SIG-M5 (cell line): ENCODE measurements at regions not wholly inside any gene's neighbourhood (a gene's known extent, or its start where the extent isn't known, plus 50 kb on each side); places are given as distances from the start of the nearest gene placed in this dataset.

Experiments used
- DNase-seq: peaks from one replicate; lab custom pipeline; 2025; lab: John Stamatoyannopoulos, UW

DNA sequence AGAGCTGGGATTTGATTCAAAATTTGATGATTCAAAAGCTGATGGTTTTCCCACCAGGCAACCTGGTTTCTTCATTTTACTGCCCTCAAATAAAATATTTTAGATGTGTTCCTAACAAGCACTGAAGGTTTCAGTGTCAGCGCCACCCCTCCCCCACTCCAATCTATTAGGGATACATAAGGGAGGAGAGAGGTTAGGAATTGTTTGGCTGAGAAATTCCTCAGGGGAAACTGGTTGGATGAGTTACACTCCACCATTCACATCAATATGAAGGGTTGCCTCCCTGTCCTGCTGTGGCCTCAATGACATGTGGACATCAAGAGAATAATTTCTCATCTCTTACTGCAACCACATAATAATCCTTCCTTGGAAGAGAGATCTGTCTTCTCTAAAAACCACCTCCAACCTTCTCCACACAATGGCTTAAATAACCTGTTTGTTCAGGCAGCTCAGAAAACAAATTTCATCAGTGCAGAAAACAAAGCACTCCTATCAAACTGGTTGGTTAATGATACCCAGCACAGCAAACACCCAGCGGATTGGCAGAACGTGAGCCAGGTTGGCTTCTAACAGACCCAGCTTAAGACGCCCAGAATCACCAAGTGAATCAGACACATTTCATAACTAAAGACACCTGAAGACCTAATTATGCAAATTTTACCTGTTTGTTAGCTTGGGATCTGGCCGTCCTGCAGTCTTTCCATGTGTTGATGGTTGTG, 136.0 kb upstream of the SGK1 start:
- no peak for DNase-seq

- no peak for DNase-seq
These were observed 135.0 kb upstream of the SGK1 start for GRCh38 chr6:134452906-134453305.

GRCh38 chr6:134451529-134451928, 133.6 kb upstream of the SGK1 start:
- DNase-seq: no peak

GRCh38 chr6:134449781-134450180, 131.9 kb upstream of the SGK1 start:
- no peak for DNase-seq

GRCh38 chr6:134449004-134449403, 131.1 kb upstream of the SGK1 start:
- no peak for DNase-seq

GRCh38 chr6:134447883-134448387, 130.0 kb upstream of the SGK1 start:
- no peak for DNase-seq

- DNase-seq: no peak
These were observed 129.5 kb upstream of the SGK1 start for GRCh38 chr6:134447423-134447822.

DNA sequence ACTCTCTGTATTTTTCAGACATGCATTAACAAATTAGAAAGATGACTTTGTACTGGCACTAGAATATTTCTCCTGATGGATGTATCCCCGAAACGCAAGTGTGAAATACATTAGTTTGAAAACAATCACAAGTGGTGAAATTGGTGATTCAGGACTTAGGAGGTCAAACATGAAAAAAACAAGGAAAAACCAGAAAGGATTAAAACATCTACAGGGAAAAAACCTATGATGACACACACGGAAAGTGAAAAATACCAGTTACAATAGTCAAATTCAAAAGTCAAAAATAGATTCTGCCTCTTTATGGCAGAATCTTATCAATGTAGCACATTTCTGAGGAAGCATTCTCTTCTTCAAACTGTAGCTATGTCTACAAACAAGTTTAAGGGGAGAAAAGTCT, 129.0 kb upstream of the SGK1 start:
- DNase-seq: no peak

- DNase-seq: no peak
These were observed 128.4 kb upstream of the SGK1 start for GRCh38 chr6:134446218-134446848.

- no peak for DNase-seq
These were observed 125.1 kb upstream of the SGK1 start for GRCh38 chr6:134443009-134443408.

- DNase-seq: no peak
These were observed 124.2 kb upstream of the SGK1 start for GRCh38 chr6:134442073-134442472.

- no peak for DNase-seq
These were observed 120.9 kb upstream of the SGK1 start for GRCh38 chr6:134438837-134439236.

DNA sequence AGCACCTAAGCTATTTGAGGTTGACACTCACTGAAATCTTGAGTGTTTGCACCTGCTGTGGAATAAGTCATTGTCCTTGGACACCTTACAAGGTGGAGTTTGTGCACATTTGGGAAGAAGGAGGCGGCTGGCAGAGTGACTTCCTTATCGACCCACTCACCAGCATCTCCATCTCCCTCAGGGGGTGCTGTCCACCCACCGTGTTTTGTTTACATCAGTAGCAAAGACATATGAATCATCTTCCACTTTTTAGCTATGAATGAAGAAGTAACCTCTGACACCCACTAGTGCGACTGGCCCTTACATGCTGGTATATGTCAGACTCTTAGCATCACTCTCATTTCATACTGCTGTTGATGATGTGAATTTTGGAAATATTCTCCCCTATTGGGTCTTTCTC, 119.5 kb upstream of the SGK1 start:
- DNase-seq: no peak

- DNase-seq: no peak
These were observed 119.0 kb upstream of the SGK1 start for GRCh38 chr6:134436950-134437349.

DNA sequence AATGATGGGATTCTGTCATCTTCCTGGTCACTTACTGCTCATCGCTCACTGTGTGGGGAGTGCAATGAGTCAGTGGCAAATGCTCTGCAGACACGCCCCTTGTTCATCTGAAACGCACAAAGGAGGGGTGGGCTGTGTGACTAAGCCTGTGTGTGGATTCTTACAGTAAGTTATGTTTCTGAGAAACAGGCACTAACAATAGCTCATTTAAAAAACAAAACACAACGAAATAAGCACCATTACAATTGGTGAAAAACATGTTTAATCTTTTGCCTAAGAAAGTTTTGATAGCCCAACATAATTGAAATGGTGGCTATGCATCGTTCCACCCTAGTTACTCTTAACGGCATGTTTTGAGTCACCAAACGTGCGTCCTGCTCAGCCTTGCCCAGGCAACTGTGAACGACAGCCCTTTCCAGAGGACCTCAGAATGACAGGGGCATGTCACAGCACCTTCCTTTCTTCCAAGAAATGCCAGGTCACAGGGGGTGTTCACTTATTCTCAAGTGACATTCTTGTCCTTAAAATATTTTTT, 118.4 kb upstream of the SGK1 start:
- no peak for DNase-seq

DNA sequence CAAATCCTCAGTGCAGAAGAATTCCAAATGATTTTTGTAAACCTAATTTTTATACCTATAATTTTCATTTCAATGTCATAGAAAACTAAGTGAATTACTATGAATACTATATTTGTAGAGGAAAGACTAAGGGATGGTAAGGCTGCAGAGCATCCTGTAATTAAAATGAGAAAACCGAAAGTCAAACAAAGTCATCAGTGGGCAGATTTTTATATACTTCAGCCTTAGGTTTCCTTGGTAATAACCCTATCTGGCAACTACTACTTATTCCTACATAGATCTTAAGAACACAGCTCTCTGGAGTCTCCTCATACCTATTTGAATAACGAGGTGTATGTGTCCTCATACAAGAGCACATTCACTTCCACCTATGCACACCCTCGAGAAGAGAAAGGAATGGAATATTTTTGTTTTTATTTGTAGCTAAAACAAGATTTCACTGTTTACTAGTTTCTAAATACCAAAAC, 117.9 kb upstream of the SGK1 start:
- no peak for DNase-seq

GRCh38 chr6:134434019-134434942, 116.4 kb upstream of the SGK1 start:
- DNase-seq: no peak

DNA sequence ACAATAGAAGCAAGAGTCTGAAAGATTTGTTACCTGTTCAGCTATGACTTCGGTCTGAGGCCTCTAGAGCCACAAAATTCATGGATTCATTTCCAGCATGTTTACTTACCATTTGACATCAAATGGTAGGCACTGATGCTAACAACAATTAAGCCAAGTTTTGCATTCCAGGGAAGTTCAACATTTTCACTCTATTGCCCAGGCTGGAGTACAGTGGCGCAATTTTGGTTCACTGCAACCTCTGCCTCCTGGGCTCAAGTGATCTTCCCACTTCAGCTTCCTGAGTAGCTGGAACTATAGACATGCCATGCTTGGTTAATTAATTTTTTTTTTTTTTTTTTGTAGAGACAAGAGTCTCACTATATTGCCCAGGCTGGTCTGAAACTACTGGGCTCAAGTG, 114.1 kb upstream of the SGK1 start:
- DNase-seq: no peak

DNA sequence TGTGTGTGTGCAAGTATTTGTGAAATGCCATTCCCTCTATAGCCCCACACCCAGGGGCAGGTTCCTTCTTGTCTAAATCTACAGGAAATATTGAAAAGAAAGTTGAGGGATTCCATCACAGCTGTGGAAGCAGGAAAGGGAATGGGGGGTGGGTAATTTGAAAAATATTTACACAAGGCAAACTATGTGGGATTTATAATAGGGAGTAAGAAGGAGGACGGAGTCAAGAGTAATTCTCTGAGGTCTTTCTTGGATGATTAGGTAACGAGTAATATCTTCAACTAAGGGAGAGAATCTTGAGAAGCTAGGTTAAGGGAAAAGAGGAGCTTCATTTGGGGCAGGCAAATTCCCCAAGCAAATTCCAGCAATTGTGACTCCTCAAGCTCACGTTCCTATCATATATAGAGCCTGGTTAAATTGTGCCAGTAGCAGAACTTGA, 113.5 kb upstream of the SGK1 start:
- no peak for DNase-seq

DNA sequence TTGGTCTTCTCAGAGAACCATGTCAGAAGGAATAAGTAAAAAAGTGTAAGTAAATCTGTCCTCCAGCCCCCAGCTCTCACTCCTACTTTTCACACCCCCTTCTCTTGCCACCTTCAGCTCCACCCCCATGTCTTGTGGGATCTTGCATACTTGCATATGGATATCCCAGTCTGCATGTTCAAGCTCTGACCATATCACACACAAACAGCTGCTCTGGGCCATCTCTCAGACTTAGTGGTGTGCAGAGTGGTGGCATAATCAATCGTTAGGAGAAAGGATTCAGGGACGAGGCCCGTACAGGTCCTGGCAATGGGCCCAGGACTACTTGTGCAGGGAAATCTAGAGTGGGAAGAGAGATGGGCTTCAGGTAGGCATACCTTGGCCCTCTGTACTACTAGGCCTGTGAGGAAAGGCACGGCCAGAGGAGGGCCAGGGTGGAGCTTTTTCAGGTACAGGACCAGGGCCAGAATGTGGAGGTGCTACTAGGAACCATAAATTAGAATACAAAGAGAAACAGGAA, 112.0 kb upstream of the SGK1 start:
- DNase-seq: no peak

DNA sequence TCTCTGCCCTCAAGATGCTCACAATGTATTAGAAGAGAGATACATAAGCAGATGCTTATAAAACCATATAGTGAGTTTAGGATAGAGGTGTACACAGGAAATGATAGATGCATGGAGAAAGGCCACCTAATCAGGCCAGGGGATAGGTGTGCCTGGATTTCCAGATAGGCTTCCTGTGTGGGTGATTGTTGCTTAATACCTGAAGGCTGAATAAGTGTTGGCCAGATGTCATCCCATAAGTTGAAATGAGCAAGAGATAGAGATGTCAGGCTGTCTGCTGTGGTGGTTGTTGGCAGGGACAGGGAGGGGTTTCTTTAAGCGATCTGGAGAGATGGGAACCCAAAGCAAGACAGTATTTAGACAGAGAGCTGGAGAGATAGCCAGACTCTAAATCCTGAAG, 109.8 kb upstream of the SGK1 start:
- no peak for DNase-seq

DNA sequence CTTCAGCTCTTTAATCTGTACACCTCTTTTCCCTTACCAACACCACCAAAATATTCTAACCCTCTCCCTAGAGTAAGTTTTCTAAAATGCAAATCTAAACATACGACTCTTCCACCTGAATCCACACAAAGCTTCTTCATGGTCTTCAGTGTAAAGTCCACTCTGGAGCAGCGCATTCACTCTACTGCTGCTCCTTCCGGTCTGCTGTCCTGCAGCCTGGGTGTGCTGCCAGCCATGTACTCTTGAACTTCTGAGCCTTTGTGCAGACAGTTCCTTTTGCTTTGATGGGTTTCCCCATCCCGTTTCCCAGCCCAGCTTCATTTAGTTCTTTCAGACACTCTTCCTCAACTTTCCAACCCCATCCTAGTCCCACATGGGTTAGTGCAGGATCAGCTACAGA, 108.7 kb upstream of the SGK1 start:
- no peak for DNase-seq
